ENCODE measurements at regions not wholly inside any gene's neighbourhood (a gene's known extent, or its start where the extent isn't known, plus 50 kb on each side); places are given as distances from the start of the nearest gene placed in this dataset.

GRCh38 chr1:2861988-2862813 lies 60.7 kb upstream of the TTC34 start:
- Mint-ChIP-seq H3K27me3 (ENCODE audit: low read depth in 3 of 3) (no peaks in the 10 kb centered on the region), H3K27ac (no peak overlapping the region), H3K4me1 (peaks cover 0 to 1% of the 10 kb centered on the region in 2 donors), H3K36me3 (no peaks in the 10 kb centered on the region), H3K9me3 (no peaks in the 10 kb centered on the region), H3K4me3 (no peak overlapping the region)
- no peak for DNase-seq

- no peaks in the 10 kb centered on the region for H3K9me3 Mint-ChIP-seq
- H3K4me3 Mint-ChIP-seq: no peak overlapping the region
- H3K4me1 Mint-ChIP-seq: peaks cover 0 to 1% of the 10 kb centered on the region in 2 donors
- no peak for DNase-seq
- H3K36me3 Mint-ChIP-seq: no peaks in the 10 kb centered on the region
- no peak overlapping the region for H3K27ac Mint-ChIP-seq
- H3K27me3 Mint-ChIP-seq (ENCODE audit: low read depth in 3 of 3): no peaks in the 10 kb centered on the region
Observed at GRCh38 chr1:2862814-2863647, 61.5 kb upstream of the TTC34 start.

- H3K27ac Mint-ChIP-seq: no peak overlapping the region
Observed at GRCh38 chr1:2863648-2863963, 62.1 kb upstream of the TTC34 start.

GRCh38 chr1:2864203-2864905 lies 62.9 kb upstream of the TTC34 start:
- DNase-seq: no peak
- no peak overlapping the region for H3K27ac Mint-ChIP-seq
- H3K27me3 Mint-ChIP-seq (ENCODE audit: low read depth in 3 of 3): peaks cover 0 to 1% (median 0%) of the 10 kb centered on the region in 3 donors
- no peak overlapping the region for H3K4me3 Mint-ChIP-seq
- no peaks in the 10 kb centered on the region for H3K9me3 Mint-ChIP-seq
- H3K36me3 Mint-ChIP-seq: no peaks in the 10 kb centered on the region
- H3K4me1 Mint-ChIP-seq: no peaks in the 10 kb centered on the region

More at GRCh38 chr1:2863648-2863963, 62.1 kb upstream of the TTC34 start:
- Mint-ChIP-seq H3K4me3 (no peak overlapping the region), H3K9me3 (no peaks in the 10 kb centered on the region), H3K4me1 (peaks cover 0 to 1% of the 10 kb centered on the region in 2 donors), H3K36me3 (no peaks in the 10 kb centered on the region), H3K27me3 (ENCODE audit: low read depth in 3 of 3) (no peaks in the 10 kb centered on the region)
- DNase-seq: no peak

GRCh38 chr1:2865000-2865399 lies 63.5 kb upstream of the TTC34 start:
- Mint-ChIP-seq H3K27ac (no peak overlapping the region), H3K27me3 (ENCODE audit: low read depth in 3 of 3) (peaks cover 0 to 1% (median 0%) of the 10 kb centered on the region in 3 donors), H3K9me3 (peaks cover 0 to 2% (median 0%) of the 10 kb centered on the region in 6 donors), H3K4me1 (no peaks in the 10 kb centered on the region), H3K36me3 (no peaks in the 10 kb centered on the region), H3K4me3 (no peak overlapping the region)
- no peak for DNase-seq

- no peak overlapping the region for H3K4me3 Mint-ChIP-seq
- H3K36me3 Mint-ChIP-seq: no peaks in the 10 kb centered on the region
- no peak overlapping the region for H3K27ac Mint-ChIP-seq
- H3K4me1 Mint-ChIP-seq: no peaks in the 10 kb centered on the region
- DNase-seq: no peak
- H3K9me3 Mint-ChIP-seq: peaks cover 0 to 2% (median 0%) of the 10 kb centered on the region in 6 donors
- peaks cover 0 to 1% (median 0%) of the 10 kb centered on the region in 3 donors for H3K27me3 Mint-ChIP-seq (ENCODE audit: low read depth in 3 of 3)
Observed at GRCh38 chr1:2865571-2866421, 64.3 kb upstream of the TTC34 start.

GRCh38 chr1:2866422-2867086 lies 65.1 kb upstream of the TTC34 start:
- DNase-seq: no peak
- Mint-ChIP-seq H3K4me1 (no peaks in the 10 kb centered on the region), H3K27me3 (ENCODE audit: low read depth in 3 of 3) (peaks cover 0 to 2% (median 1%) of the 10 kb centered on the region in 3 donors), H3K9me3 (peaks cover 0 to 8% (median 2%) of the 10 kb centered on the region in 6 donors), H3K36me3 (no peaks in the 10 kb centered on the region), H3K4me3 (no peak overlapping the region), H3K27ac (no peak overlapping the region)

- no peaks in the 10 kb centered on the region for H3K4me1 Mint-ChIP-seq
- no peak overlapping the region for H3K4me3 Mint-ChIP-seq
- peaks cover 0 to 8% (median 2%) of the 10 kb centered on the region in 6 donors for H3K9me3 Mint-ChIP-seq
- H3K36me3 Mint-ChIP-seq: no peaks in the 10 kb centered on the region
- no peak overlapping the region for H3K27ac Mint-ChIP-seq
- no peak for DNase-seq
- H3K27me3 Mint-ChIP-seq (ENCODE audit: low read depth in 3 of 3): peaks cover 0 to 2% (median 1%) of the 10 kb centered on the region in 3 donors
Observed at GRCh38 chr1:2867087-2867425, 65.6 kb upstream of the TTC34 start.

GRCh38 chr1:2867861-2868260 lies 66.4 kb upstream of the TTC34 start:
- H3K36me3 Mint-ChIP-seq: no peaks in the 10 kb centered on the region
- H3K4me1 Mint-ChIP-seq: no peaks in the 10 kb centered on the region
- no peak for DNase-seq
- peaks cover 0 to 9% (median 4%) of the 10 kb centered on the region in 6 donors for H3K9me3 Mint-ChIP-seq
- no peak overlapping the region for H3K27ac Mint-ChIP-seq
- H3K27me3 Mint-ChIP-seq (ENCODE audit: low read depth in 3 of 3): peaks cover 0 to 2% (median 1%) of the 10 kb centered on the region in 3 donors
- no peak overlapping the region for H3K4me3 Mint-ChIP-seq

- DNase-seq: no peak
- Mint-ChIP-seq H3K4me3 (no peak overlapping the region), H3K9me3 (peaks cover 0 to 12% (median 4%) of the 10 kb centered on the region in 6 donors), H3K27ac (no peak overlapping the region), H3K36me3 (no peaks in the 10 kb centered on the region), H3K4me1 (no peaks in the 10 kb centered on the region), H3K27me3 (ENCODE audit: low read depth in 3 of 3) (peaks cover 0 to 2% (median 1%) of the 10 kb centered on the region in 3 donors)
Observed at GRCh38 chr1:2868571-2869195, 67.2 kb upstream of the TTC34 start.

- no peaks in the 10 kb centered on the region for H3K4me1 Mint-ChIP-seq
Observed at GRCh38 chr1:2871246-2871815, 69.8 kb upstream of the TTC34 start.

GRCh38 chr1:2874207-2874606 lies 72.7 kb upstream of the TTC34 start:
- Mint-ChIP-seq H3K4me1 (no peaks in the 10 kb centered on the region), H3K9me3 (peaks cover 0 to 12% (median 4%) of the 10 kb centered on the region in 6 donors), H3K27ac (peak overlapping the region in 1 of 6 donors; percentile 22), H3K4me3 (no peak overlapping the region), H3K36me3 (no peaks in the 10 kb centered on the region), H3K27me3 (ENCODE audit: low read depth in 3 of 3) (peaks cover 0 to 2% (median 0%) of the 10 kb centered on the region in 3 donors)
- no peak for DNase-seq

More at GRCh38 chr1:2871246-2871815, 69.8 kb upstream of the TTC34 start:
- Mint-ChIP-seq H3K27ac (no peak overlapping the region), H3K36me3 (no peaks in the 10 kb centered on the region), H3K9me3 (peaks cover 0 to 12% (median 4%) of the 10 kb centered on the region in 6 donors), H3K27me3 (ENCODE audit: low read depth in 3 of 3) (peaks cover 0 to 2% (median 1%) of the 10 kb centered on the region in 3 donors), H3K4me3 (no peak overlapping the region)
- no peak for DNase-seq

All from immature natural killer cell (primary cell).